Uterus (tissue), 3 donors: ENCODE measurements at regions not wholly inside any gene's neighbourhood (a gene's known extent, or its start where the extent isn't known, plus 50 kb on each side); places are given as distances from the start of the nearest gene placed in this dataset.

Source experiments
- DNase-seq, 2 donors: peaks; one replicate each; pipeline ENCODE4 v3.0.0-alpha.2; 2019 to 2020
- H3K27ac ChIP-seq, 2 donors: fragments of 200-600 bp; sonication (generic); 1 replicate in 1 of 2; 2 replicates in 1 of 2; pipeline ENCODE4 v1.5.1; 2016 to 2018
- H3K27me3 ChIP-seq, 2 donors: fragments of 200-600 bp; sonication (generic); one replicate each; pipeline ENCODE4 v1.5.1; 2018 to 2019; ENCODE audit warnings: control low read depth in 1 of 2
- H3K36me3 ChIP-seq, 2 donors: fragments of 200-600 bp; sonication (generic); one replicate each; pipeline ENCODE4 v1.5.1; 2019; ENCODE audit warnings: control low read depth in 1 of 2
- H3K4me1 ChIP-seq, 2 donors: fragments of 200-600 bp; sonication (generic); one replicate each; pipeline ENCODE4 v1.5.1; 2018 to 2019; ENCODE audit warnings: control low read depth in 1 of 2
- H3K4me3 ChIP-seq, 2 donors: fragments of 200-600 bp; sonication (generic); 1 replicate in 1 of 2; 2 replicates in 1 of 2; pipeline ENCODE4 v1.5.1; 2018 to 2019; ENCODE audit warnings: mild to moderate bottlenecking in 1 of 2
- H3K9me3 ChIP-seq, 2 donors: fragments of 200-600 bp; sonication (generic); one replicate each; pipeline ENCODE4 v1.5.1; 2019; ENCODE audit warnings: control low read depth in 1 of 2
- POLR2A ChIP-seq, 2 donors: fragments of 450-650 bp; IDR thresholded peaks; one replicate each; pipeline ENCODE4 v1.6.1; 2016; ENCODE audit warnings: antibody characterized with exemption in 2 of 2, mild to moderate bottlenecking in 1 of 2, moderate library complexity in 1 of 2
- intact Hi-C: fragments of 100-400 bp; cut with DNase I; formaldehyde crosslinking; loops from one replicate; pipeline ENCODE4 v1.15.1; 2023; ENCODE audit warnings: low total_unique reads
- TF ChIP-seq, protein P1 (sequence below), 4 experiments: fragments of 200-600 bp in 2 of 4; fragments of 450-650 bp in 2 of 4; sonication (generic) in 2 of 4; IDR thresholded peaks; one replicate each; pipeline ENCODE4 v1.5.1; 2016 to 2019; ENCODE audit warnings: antibody characterized with exemption in 4 of 4, mild to moderate bottlenecking in 2 of 4, moderate library complexity in 1 of 4
- donor health status: DM: yes; HTN: yes; CAD: no.

GRCh38 chr4:79065262-79065661, 126.0 kb upstream of the PAQR3 start:
- H3K4me3 ChIP-seq, result no peak overlapping the region
- DNase-seq, result no peak
- intact Hi-C loops, result no loop called here
- H3K9me3 ChIP-seq, result no peaks in the 10 kb centered on the region
- H3K4me1 ChIP-seq, result no peaks in the 10 kb centered on the region
- no peaks in the 10 kb centered on the region for H3K36me3 ChIP-seq
- no peak overlapping the region for H3K27ac ChIP-seq
- no peak for TF ChIP-seq POLR2A (IDR thresholded peaks at IDR 0.05)
- TF ChIP-seq, protein P1, sequence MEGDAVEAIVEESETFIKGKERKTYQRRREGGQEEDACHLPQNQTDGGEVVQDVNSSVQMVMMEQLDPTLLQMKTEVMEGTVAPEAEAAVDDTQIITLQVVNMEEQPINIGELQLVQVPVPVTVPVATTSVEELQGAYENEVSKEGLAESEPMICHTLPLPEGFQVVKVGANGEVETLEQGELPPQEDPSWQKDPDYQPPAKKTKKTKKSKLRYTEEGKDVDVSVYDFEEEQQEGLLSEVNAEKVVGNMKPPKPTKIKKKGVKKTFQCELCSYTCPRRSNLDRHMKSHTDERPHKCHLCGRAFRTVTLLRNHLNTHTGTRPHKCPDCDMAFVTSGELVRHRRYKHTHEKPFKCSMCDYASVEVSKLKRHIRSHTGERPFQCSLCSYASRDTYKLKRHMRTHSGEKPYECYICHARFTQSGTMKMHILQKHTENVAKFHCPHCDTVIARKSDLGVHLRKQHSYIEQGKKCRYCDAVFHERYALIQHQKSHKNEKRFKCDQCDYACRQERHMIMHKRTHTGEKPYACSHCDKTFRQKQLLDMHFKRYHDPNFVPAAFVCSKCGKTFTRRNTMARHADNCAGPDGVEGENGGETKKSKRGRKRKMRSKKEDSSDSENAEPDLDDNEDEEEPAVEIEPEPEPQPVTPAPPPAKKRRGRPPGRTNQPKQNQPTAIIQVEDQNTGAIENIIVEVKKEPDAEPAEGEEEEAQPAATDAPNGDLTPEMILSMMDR (IDR thresholded peaks at IDR 0.05), result no peak
- no peaks in the 10 kb centered on the region for H3K27me3 ChIP-seq

- TF ChIP-seq, protein P1 (IDR thresholded peaks at IDR 0.05), result no peak
- TF ChIP-seq POLR2A (IDR thresholded peaks at IDR 0.05), result no peak
- no peaks in the 10 kb centered on the region for H3K4me1 ChIP-seq
- H3K36me3 ChIP-seq, result no peaks in the 10 kb centered on the region
- no peaks in the 10 kb centered on the region for H3K27me3 ChIP-seq
- no peak for DNase-seq
- no peak overlapping the region for H3K4me3 ChIP-seq
- no peaks in the 10 kb centered on the region for H3K9me3 ChIP-seq
- intact Hi-C loops, result no loop called here
- H3K27ac ChIP-seq, result no peak overlapping the region
These were observed 125.6 kb upstream of the PAQR3 start for GRCh38 chr4:79064806-79065205.

GRCh38 chr4:79059631-79060399, 120.6 kb upstream of the PAQR3 start:
- Histone ChIP-seq H3K36me3 (no peaks in the 10 kb centered on the region), H3K27ac (no peak overlapping the region), H3K4me3 (no peak overlapping the region), H3K9me3 (no peaks in the 10 kb centered on the region), H3K4me1 (no peaks in the 10 kb centered on the region), H3K27me3 (no peaks in the 10 kb centered on the region)
- no peak for TF ChIP-seq POLR2A (IDR thresholded peaks at IDR 0.05)
- TF ChIP-seq, protein P1 (IDR thresholded peaks at IDR 0.05), result no peak
- intact Hi-C loops, result no loop called here
- no peak for DNase-seq

DNA sequence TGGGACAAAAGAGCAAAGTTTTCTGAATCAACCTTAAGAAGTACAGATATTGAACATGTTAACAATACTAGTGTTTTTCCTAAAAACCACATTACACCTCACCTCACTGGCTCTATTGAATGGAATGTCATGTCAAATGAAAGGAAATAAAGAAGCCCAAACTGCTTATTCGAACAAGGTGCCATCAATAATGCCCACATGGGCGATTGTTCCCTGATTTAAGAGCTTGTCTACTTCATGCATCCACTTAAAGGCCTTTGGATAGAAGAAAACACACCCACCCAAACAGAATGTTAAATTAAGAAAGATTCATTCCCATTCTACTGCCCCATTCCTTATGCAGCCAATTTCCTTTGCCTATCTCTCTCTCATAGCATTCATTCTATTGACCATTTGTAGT, 118.5 kb upstream of the PAQR3 start:
- no peak for DNase-seq
- no peaks in the 10 kb centered on the region for H3K27me3 ChIP-seq
- no peak overlapping the region for H3K4me3 ChIP-seq
- no peaks in the 10 kb centered on the region for H3K9me3 ChIP-seq
- no peaks in the 10 kb centered on the region for H3K36me3 ChIP-seq
- no peak overlapping the region for H3K27ac ChIP-seq
- intact Hi-C loops, result no loop called here
- no peak for TF ChIP-seq POLR2A (IDR thresholded peaks at IDR 0.05)
- TF ChIP-seq, protein P1 (IDR thresholded peaks at IDR 0.05), result no peak
- no peaks in the 10 kb centered on the region for H3K4me1 ChIP-seq

DNA sequence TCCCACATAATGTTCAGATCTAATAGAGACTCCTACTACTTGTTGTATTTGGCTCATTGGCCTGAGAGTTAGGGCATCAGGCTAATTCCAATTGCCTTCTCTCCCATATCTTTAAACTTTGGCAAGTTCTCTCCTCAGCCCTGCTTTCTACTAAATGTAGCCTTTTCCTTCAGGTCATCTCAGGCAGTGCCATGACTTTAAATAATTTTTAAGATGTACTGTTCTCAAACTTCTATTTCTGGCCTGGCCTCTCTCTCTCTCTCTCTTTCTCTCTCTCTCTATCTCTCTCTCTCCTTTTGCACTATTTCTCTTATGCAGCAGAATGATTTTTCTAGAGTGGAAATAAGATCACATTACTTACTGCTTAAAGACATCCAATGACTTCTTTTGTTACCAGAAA, 114.5 kb upstream of the PAQR3 start:
- Histone ChIP-seq H3K27ac (no peak overlapping the region), H3K4me1 (no peaks in the 10 kb centered on the region), H3K27me3 (no peaks in the 10 kb centered on the region), H3K9me3 (no peaks in the 10 kb centered on the region), H3K36me3 (no peaks in the 10 kb centered on the region), H3K4me3 (no peak overlapping the region)
- intact Hi-C loops, result no loop called here
- no peak for TF ChIP-seq POLR2A (IDR thresholded peaks at IDR 0.05)
- TF ChIP-seq, protein P1 (IDR thresholded peaks at IDR 0.05), result no peak
- no peak for DNase-seq
